Left lung (tissue), 4 donors: ENCODE measurements at regions not wholly inside any gene's neighbourhood (a gene's known extent, or its start where the extent isn't known, plus 50 kb on each side); places are given as distances from the start of the nearest gene placed in this dataset.

Source experiments
- ATAC-seq: fragments of 200-7000 bp; cut with Tn5 transposase; one replicate; pipeline ENCODE4 v1.9.1; 2020; ENCODE audit warnings: moderate library complexity
- DNase-seq, 4 donors: peaks; one replicate each; pipeline ENCODE4 v3.0.0-alpha.2; 2013 to 2020
- H3K27ac ChIP-seq, 2 donors: fragments of 200-600 bp; sonication (generic) in 1 of 2; one replicate each; pipeline versions ENCODE4 v1.5.0 to v1.8.0; 2020 to 2021
- H3K27me3 ChIP-seq, 2 donors: fragments of 200-600 bp; sonication (generic) in 1 of 2; one replicate each; pipeline versions ENCODE4 v1.5.0 to v1.8.0; 2020 to 2021
- H3K36me3 ChIP-seq, 2 donors: fragments of 200-600 bp; sonication (generic) in 1 of 2; one replicate each; pipeline versions ENCODE4 v1.5.0 to v1.8.0; 2020 to 2021
- H3K4me1 ChIP-seq, 2 donors: fragments of 200-600 bp; one replicate each; pipeline ENCODE4 v1.8.0; 2021
- H3K4me3 ChIP-seq, 2 donors: fragments of 200-600 bp; sonication (generic) in 1 of 2; one replicate each; pipeline versions ENCODE4 v1.5.0 to v1.8.0; 2020 to 2021; ENCODE audit warnings: mild to moderate bottlenecking in 1 of 2
- H3K9me3 ChIP-seq, 2 donors: fragments of 200-600 bp; sonication (generic) in 1 of 2; one replicate each; pipeline versions ENCODE4 v1.5.0 to v1.8.0; 2020 to 2021
- intact Hi-C, 2 donors: fragments of 100-400 bp; cut with DNase I; formaldehyde crosslinking; loops; one replicate each; pipeline versions ENCODE4 v1.11.2 to v1.14.2; 2022
- TF ChIP-seq, protein P1 (sequence below), 2 donors: fragments of 200-600 bp; sonication (generic) in 1 of 2; IDR thresholded peaks; one replicate each; pipeline versions ENCODE4 v1.5.0 to v1.8.0; 2021; ENCODE audit warnings: antibody characterized with exemption in 2 of 2
- donor health status: DM: no; HTN: yes; CAD: no.
- donor health status: DM: no; HTN: no; CAD: no.

DNA sequence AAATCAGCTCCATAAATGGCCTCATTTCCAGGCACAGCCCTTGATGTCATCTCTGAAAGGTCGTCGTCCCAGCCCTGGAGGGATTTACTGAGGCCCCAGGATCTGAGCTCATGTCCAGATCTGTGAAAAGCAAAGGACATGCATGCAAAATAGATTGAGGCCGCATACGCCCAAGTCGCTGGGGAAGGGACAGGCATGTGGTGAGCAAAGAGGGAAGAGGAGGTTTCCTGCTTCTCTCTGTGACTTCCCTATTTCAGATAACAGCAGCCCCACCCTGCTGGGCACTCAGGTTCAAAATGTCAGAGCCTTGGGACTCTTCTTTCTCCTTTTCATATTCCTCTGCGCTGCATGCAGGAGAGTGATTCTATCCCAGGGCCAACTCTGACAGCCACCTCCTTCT, 197.2 kb downstream of the ADSS2 start:
- ATAC-seq (peak; percentile 85), DNase-seq (peak in 2 of 4 donors; percentile 73 to 80)
- Histone ChIP-seq H3K27ac (peak overlapping the region in 1 of 2 donors; percentile 87), H3K4me3 (no peak overlapping the region), H3K4me1 (peaks cover 0 to 25% of the 10 kb centered on the region in 2 donors), H3K36me3 (no peaks in the 10 kb centered on the region), H3K9me3 (no peaks in the 10 kb centered on the region), H3K27me3 (no peaks in the 10 kb centered on the region)
- TF ChIP-seq, protein P1, sequence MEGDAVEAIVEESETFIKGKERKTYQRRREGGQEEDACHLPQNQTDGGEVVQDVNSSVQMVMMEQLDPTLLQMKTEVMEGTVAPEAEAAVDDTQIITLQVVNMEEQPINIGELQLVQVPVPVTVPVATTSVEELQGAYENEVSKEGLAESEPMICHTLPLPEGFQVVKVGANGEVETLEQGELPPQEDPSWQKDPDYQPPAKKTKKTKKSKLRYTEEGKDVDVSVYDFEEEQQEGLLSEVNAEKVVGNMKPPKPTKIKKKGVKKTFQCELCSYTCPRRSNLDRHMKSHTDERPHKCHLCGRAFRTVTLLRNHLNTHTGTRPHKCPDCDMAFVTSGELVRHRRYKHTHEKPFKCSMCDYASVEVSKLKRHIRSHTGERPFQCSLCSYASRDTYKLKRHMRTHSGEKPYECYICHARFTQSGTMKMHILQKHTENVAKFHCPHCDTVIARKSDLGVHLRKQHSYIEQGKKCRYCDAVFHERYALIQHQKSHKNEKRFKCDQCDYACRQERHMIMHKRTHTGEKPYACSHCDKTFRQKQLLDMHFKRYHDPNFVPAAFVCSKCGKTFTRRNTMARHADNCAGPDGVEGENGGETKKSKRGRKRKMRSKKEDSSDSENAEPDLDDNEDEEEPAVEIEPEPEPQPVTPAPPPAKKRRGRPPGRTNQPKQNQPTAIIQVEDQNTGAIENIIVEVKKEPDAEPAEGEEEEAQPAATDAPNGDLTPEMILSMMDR (IDR thresholded peaks at IDR 0.05), result no peak
- intact Hi-C loops, result no loop called here

DNA sequence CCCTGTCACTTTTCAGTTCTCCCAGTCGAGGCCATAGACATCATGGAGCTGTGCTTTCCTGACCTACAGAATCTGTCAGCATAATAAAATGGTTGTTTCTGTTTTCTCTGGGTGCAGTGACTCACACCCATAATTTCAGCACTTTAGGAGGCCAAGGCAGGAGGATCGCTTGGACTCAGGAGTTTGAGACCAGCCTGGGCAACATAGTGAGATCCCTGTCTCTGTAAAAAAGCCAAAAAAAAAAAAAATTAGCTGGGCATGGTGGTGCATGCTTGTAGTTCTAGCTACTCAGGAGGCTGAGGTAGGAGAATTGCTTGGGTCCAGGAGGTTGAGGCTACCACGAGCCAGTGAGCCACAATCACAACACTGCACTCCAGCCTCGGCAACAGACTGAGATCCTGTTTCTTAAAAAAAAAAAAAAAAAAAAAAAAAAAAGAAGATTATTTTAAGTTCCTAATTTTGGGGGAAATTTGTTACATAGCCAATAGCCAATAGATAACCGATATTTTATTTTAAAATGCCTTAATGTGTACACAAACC, 196.2 kb downstream of the ADSS2 start:
- ATAC-seq, result no peak
- Histone ChIP-seq H3K4me1 (peaks cover 0 to 25% of the 10 kb centered on the region in 2 donors), H3K27ac (peak overlapping the region in 1 of 2 donors; percentile 87)

GRCh38 chr1:244256086-244256676, 195.5 kb downstream of the ADSS2 start:
- H3K9me3 ChIP-seq, result no peaks in the 10 kb centered on the region
- no peak overlapping the region for H3K27ac ChIP-seq
- H3K4me3 ChIP-seq, result no peak overlapping the region
- TF ChIP-seq, protein P1 (IDR thresholded peaks at IDR 0.05), result no peak
- H3K4me1 ChIP-seq, result peaks cover 0 to 25% of the 10 kb centered on the region in 2 donors
- H3K36me3 ChIP-seq, result no peaks in the 10 kb centered on the region
- no peaks in the 10 kb centered on the region for H3K27me3 ChIP-seq
- no peak for ATAC-seq
- DNase-seq, result no peak
- intact Hi-C loops, result no loop called here

More for the DNA sequence above, 196.2 kb downstream of the ADSS2 start:
- intact Hi-C loops, result no loop called here
- Histone ChIP-seq H3K27me3 (no peaks in the 10 kb centered on the region), H3K4me3 (no peak overlapping the region), H3K36me3 (no peaks in the 10 kb centered on the region), H3K9me3 (no peaks in the 10 kb centered on the region)
- TF ChIP-seq, protein P1 (IDR thresholded peaks at IDR 0.05), result no peak
- DNase-seq, result no peak

DNA sequence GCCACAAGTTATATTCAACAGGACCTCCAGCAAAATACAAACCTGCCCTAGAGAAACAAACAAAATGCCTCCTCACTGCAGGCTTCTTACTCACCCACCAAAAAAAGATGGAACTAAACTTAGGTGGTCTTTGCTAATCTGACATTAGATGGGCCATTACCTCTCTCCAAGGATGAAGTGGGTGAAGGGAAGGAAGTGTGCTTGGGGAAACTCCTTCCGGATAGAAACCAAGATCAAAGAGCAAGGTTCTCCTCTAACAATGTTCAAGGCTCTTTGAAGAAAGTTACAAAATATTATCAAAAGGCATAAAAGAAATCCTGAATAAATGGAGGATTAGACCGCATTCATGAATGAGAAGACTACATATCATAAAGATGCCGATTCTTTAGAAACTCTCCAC, 187.5 kb downstream of the ADSS2 start:
- DNase-seq (no peak), ATAC-seq (no peak)
- no peaks in the 10 kb centered on the region for H3K9me3 ChIP-seq
- no peaks in the 10 kb centered on the region for H3K27me3 ChIP-seq
- intact Hi-C loops, result no loop called here
- H3K4me3 ChIP-seq, result no peak overlapping the region
- H3K27ac ChIP-seq, result no peak overlapping the region
- no peaks in the 10 kb centered on the region for H3K36me3 ChIP-seq
- H3K4me1 ChIP-seq, result no peaks in the 10 kb centered on the region
- TF ChIP-seq, protein P1 (IDR thresholded peaks at IDR 0.05), result no peak

DNA sequence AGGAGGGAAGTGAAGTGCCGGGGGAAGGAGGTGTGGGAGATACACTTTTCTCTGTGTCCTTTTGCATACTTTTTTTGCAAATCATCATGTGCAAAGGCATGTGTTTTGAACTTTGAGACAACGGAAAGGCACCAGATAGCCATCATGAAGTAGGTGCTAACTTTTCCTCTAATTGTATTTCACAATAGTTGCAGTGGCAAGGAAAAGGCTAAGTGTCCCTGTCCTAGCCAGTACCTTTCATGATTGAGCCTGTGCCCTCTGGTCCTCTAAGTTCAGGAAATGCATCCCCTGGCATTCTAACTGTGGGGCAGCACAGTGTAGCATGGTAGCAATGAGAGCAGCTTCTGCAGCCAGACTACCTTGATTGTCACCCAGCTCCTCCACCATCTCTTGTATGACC, 186.2 kb downstream of the ADSS2 start:
- H3K36me3 ChIP-seq, result no peaks in the 10 kb centered on the region
- ATAC-seq (no peak), DNase-seq (no peak)
- no peaks in the 10 kb centered on the region for H3K27me3 ChIP-seq
- peaks cover 0 to 3% of the 10 kb centered on the region in 2 donors for H3K9me3 ChIP-seq
- H3K27ac ChIP-seq, result no peak overlapping the region
- TF ChIP-seq, protein P1 (IDR thresholded peaks at IDR 0.05), result no peak
- H3K4me3 ChIP-seq, result no peak overlapping the region
- intact Hi-C loops, result no loop called here
- no peaks in the 10 kb centered on the region for H3K4me1 ChIP-seq
